AG10803 (cell line): ENCODE measurements at regions not wholly inside any gene's neighbourhood (a gene's known extent, or its start where the extent isn't known, plus 50 kb on each side); places are given as distances from the start of the nearest gene placed in this dataset.

Experiments
- DNase-seq: peaks from one replicate; pipeline ENCODE4 v3.0.0; 2010; ENCODE audit warnings: low read depth
- H3K4me3 ChIP-seq: 2 replicates; pipeline ENCODE4 v1.5.1; 2011; ENCODE audit warnings: mild to moderate bottlenecking, low read length, control low read depth
- CTCF ChIP-seq: conservative IDR thresholded peaks from 2 replicates; pipeline ENCODE4 v1.5.1; 2011; ENCODE audit warnings: mild to moderate bottlenecking, low read length, control low read depth, inconsistent platforms

DNA sequence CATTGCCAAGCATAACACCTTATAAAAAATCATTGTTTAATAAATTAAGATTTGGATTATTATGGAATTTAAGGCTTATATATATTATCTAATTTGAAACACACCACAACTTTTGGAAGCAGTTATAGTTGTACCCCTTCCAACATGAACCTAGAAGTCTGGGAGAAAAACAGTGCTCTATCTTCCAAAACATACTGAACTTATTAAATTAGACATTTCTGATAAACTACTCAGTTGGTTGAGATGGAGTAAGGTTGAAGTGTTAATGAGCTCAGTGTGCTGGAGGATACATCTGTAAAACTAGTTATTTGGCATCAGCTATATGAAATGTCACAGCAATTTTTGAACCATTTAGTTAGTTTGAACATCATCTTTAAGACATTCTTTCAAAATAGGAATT, 227.4 kb downstream of the ALX1 start:
- no peak overlapping the region for H3K4me3 ChIP-seq
- DNase-seq = no peak
- no peak for TF ChIP-seq CTCF

DNA sequence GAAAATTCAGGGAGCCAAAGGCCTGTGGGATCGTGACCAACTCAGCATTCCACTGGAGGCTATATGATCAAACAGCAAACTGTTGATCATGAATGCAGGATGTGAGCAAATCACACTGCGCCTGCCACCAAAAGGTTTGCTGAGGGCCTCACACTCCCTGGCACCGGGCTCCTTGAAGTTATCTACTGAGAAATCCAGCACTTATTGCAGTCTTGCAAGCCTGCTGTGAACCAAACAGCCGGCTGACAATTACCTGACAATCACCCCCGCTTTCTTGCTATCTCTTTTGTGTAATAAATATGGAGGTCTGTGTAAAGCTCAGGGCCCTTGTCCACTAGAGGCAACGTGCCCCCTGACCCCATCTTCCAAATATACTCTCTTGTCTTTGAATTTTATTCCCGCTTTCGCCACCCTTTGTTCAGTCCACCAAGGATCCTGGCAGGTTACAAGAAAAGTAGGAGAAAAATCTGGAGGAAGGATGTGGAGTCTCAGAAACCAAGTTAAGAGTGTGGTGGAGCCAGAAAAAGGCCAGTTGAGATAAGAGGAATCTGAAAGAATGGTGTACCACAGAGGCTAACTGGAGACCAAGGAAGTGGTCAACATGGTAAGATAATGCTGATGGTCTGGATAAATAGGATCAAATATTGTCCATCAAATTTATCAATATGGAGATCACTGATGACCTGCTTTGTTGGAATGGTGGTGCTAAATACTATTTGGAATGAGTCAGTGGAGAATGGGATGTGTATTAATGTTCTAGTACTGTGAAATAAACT, 229.2 kb downstream of the ALX1 start:
- H3K4me3 ChIP-seq = no peak overlapping the region
- no peak for DNase-seq
- no peak for TF ChIP-seq CTCF

- TF ChIP-seq CTCF = no peak
- H3K4me3 ChIP-seq = no peak overlapping the region
- DNase-seq = no peak
Observed at GRCh38 chr12:85509857-85510256, 229.8 kb downstream of the ALX1 start.

DNA sequence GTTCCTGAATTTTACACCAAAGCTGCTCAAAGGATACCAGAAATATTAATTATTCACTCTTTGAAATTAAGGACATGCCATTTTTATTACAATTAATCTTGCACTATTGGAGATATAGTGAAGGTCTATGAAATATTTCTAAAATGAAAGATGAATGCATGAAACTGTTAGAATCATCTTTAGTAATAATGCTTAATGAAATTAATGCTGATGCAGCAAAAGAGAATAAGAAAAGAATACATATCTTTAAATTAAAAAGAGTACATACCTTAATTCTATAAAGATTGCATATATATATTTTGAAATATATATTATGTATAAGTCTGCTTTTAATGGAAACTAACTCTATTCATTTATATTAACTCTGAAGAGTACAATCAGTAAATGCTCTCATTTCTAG, 236.0 kb downstream of the ALX1 start:
- TF ChIP-seq CTCF = no peak
- H3K4me3 ChIP-seq = no peak overlapping the region
- DNase-seq = no peak

DNA sequence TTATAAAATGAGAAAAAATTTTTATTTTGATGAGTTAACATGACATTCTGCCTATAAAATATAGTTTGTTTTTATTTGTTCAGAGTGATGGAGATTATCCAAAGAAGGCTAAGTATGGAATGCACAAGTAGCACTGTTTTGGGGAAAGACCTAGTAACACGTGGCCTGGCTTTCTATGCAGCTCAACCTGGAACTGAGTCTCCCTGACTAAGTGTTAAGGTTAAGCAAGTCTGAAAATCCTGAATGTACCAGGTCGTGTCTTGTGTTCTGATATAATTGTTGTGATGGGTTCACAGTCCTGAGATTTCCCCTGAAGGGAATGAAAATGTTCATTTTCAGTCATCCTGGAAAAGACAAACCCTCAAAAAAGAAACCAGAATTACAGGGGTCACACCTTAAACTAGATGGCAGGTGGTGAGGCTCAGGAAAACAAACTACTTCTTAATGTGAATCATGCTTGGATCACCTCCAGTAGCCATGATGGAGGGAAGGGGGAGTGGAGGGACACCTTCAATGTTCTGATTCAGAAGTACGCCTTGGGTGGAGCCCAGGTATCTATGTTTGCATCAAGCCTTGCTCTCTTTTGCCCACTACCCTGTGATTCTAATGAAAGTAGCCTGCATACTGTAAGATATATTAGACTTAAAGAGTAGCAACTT, 236.8 kb downstream of the ALX1 start:
- TF ChIP-seq CTCF = no peak
- DNase-seq = no peak
- no peak overlapping the region for H3K4me3 ChIP-seq

GRCh38 chr12:85519163-85519562, 239.1 kb downstream of the ALX1 start:
- H3K4me3 ChIP-seq = no peak overlapping the region
- TF ChIP-seq CTCF = no peak
- DNase-seq = no peak

DNA sequence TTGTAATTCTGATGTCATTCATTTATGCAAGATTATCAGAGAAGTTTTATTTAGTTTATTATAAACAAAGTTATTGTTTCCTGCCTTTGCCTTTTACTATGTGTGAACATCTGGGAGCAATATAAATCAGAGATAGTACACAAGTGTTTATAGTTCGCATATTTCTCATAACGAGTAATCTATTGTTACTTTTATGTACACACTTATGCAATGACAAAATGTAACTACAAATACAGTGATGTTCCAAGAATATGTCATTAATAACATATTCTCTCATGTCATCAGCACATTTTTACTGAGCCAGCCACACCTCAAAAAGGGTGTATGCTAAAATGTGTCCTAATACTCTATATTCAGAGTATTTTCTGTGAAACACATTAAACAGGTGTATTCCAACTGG, 243.2 kb downstream of the ALX1 start:
- no peak overlapping the region for H3K4me3 ChIP-seq
- no peak for TF ChIP-seq CTCF
- no peak for DNase-seq
